Thoracic aorta (tissue), 2 donors: ENCODE measurements at regions not wholly inside any gene's neighbourhood (a gene's known extent, or its start where the extent isn't known, plus 50 kb on each side); places are given as distances from the start of the nearest gene placed in this dataset.

Experiments
- ATAC-seq: fragments of 150-250 bp; one replicate; pipeline ENCODE4 v1.8.0; 2017; ENCODE audit warnings: low read depth; ENCODE audit not compliant: insufficient number of reproducible peaks, low FRiP score
- DNase-seq: peaks from one replicate; pipeline ENCODE4 v3.0.0-alpha.2; 2020; ENCODE audit warnings: low spot score
- H3K27ac ChIP-seq, 2 donors: fragments of 200-600 bp; sonication (generic); 1 replicate in 1 of 2; 2 replicates in 1 of 2; pipeline ENCODE4 v1.5.1; 2016; ENCODE audit warnings: mild to moderate bottlenecking in 2 of 2, moderate library complexity in 2 of 2
- H3K27me3 ChIP-seq: fragments of 200-600 bp; sonication (generic); replicated peaks from 2 replicates; pipeline ENCODE4 v1.6.0; 2016; ENCODE audit warnings: mild to moderate bottlenecking; ENCODE audit not compliant: insufficient read depth
- H3K36me3 ChIP-seq: fragments of 200-600 bp; sonication (generic); one replicate; pipeline ENCODE4 v1.5.1; 2016
- H3K4me1 ChIP-seq, 2 donors: fragments of 200-600 bp; sonication (generic); 1 replicate in 1 of 2; 2 replicates in 1 of 2; pipeline versions ENCODE4 v1.5.1 to v1.6.0; 2016; ENCODE audit warnings: low read depth in 2 of 2, mild to moderate bottlenecking in 1 of 2; ENCODE audit not compliant: control insufficient read depth in 1 of 2
- H3K4me3 ChIP-seq: fragments of 200-600 bp; sonication (generic); 2 replicates; pipeline ENCODE4 v1.5.1; 2016; ENCODE audit warnings: mild to moderate bottlenecking
- H3K9me3 ChIP-seq: fragments of 200-600 bp; sonication (generic); 2 replicates; pipeline ENCODE4 v1.5.1; 2016
- TF ChIP-seq, protein P1 (sequence below): fragments of 200-600 bp; sonication (generic); IDR thresholded peaks from one replicate; pipeline ENCODE4 v1.5.1; 2019; ENCODE audit warnings: antibody characterized with exemption

- Histone ChIP-seq H3K27me3 (no peaks in the 10 kb centered on the region), H3K27ac (no peak overlapping the region), H3K4me1 (no peaks in the 10 kb centered on the region), H3K36me3 (no peaks in the 10 kb centered on the region), H3K9me3 (no peaks in the 10 kb centered on the region), H3K4me3 (no peak overlapping the region)
- TF ChIP-seq, protein P1, sequence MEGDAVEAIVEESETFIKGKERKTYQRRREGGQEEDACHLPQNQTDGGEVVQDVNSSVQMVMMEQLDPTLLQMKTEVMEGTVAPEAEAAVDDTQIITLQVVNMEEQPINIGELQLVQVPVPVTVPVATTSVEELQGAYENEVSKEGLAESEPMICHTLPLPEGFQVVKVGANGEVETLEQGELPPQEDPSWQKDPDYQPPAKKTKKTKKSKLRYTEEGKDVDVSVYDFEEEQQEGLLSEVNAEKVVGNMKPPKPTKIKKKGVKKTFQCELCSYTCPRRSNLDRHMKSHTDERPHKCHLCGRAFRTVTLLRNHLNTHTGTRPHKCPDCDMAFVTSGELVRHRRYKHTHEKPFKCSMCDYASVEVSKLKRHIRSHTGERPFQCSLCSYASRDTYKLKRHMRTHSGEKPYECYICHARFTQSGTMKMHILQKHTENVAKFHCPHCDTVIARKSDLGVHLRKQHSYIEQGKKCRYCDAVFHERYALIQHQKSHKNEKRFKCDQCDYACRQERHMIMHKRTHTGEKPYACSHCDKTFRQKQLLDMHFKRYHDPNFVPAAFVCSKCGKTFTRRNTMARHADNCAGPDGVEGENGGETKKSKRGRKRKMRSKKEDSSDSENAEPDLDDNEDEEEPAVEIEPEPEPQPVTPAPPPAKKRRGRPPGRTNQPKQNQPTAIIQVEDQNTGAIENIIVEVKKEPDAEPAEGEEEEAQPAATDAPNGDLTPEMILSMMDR = no peak
- ATAC-seq (no peak), DNase-seq (no peak)
These were observed 424.2 kb downstream of the FOXA2 start for GRCh38 chr20:22160101-22160652.

GRCh38 chr20:22159276-22159675 is 425.1 kb downstream of the FOXA2 start:
- ATAC-seq (no peak), DNase-seq (no peak)
- Histone ChIP-seq H3K9me3 (no peaks in the 10 kb centered on the region), H3K4me1 (no peaks in the 10 kb centered on the region), H3K27me3 (no peaks in the 10 kb centered on the region), H3K36me3 (no peaks in the 10 kb centered on the region), H3K4me3 (no peak overlapping the region), H3K27ac (no peak overlapping the region)
- TF ChIP-seq, protein P1 = no peak

- Histone ChIP-seq H3K27ac (no peak overlapping the region), H3K27me3 (no peaks in the 10 kb centered on the region), H3K36me3 (no peaks in the 10 kb centered on the region), H3K9me3 (peaks cover 8% of the 10 kb centered on the region), H3K4me1 (no peaks in the 10 kb centered on the region), H3K4me3 (no peak overlapping the region)
- no peak for DNase-seq
- no peak for ATAC-seq
- TF ChIP-seq, protein P1 = no peak
These were observed 422.1 kb downstream of the PAX1 start for GRCh38 chr20:22127587-22127986.

- H3K9me3 ChIP-seq = no peaks in the 10 kb centered on the region
These were observed 401.0 kb downstream of the PAX1 start for GRCh38 chr20:22106308-22106938.

DNA sequence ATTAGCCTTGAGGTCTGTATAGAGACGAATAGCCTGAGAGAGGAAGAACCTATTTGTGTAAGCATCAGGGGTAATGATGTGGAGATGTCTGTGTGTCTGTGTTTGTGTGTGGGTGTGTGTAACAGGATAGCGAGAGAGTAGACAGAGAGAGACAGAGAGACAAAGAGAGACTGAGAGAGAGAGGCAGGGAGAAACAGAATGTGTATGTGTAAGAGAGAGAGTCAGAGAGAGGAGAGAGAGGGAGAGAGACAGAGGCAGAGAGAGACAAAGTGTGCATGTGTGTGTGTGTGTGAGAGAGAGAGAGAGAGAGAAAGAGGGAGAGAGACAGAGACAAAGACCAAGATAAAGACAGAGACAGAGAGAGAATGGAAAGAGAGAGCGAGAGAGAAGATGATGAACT is 396.1 kb downstream of the PAX1 start:
- ATAC-seq (no peak), DNase-seq (no peak)
- H3K4me3 ChIP-seq = no peak overlapping the region
- no peaks in the 10 kb centered on the region for H3K36me3 ChIP-seq
- no peaks in the 10 kb centered on the region for H3K27me3 ChIP-seq
- no peaks in the 10 kb centered on the region for H3K9me3 ChIP-seq
- no peaks in the 10 kb centered on the region for H3K4me1 ChIP-seq
- TF ChIP-seq, protein P1 = no peak
- H3K27ac ChIP-seq = no peak overlapping the region

More at GRCh38 chr20:22106308-22106938, 401.0 kb downstream of the PAX1 start:
- no peak overlapping the region for H3K4me3 ChIP-seq
- TF ChIP-seq, protein P1 = no peak
- H3K27me3 ChIP-seq = no peaks in the 10 kb centered on the region
- no peaks in the 10 kb centered on the region for H3K4me1 ChIP-seq
- no peaks in the 10 kb centered on the region for H3K36me3 ChIP-seq
- no peak overlapping the region for H3K27ac ChIP-seq
- DNase-seq (no peak), ATAC-seq (no peak)
